NT2/D1 (cell line): ENCODE measurements at regions not wholly inside any gene's neighbourhood (a gene's known extent, or its start where the extent isn't known, plus 50 kb on each side); places are given as distances from the start of the nearest gene placed in this dataset.
"Not testable (repeated sequence)": the region's sequence is repeated elsewhere in the genome, so short reads cannot be mapped to it uniquely, and the experiment has no call there.

Experiments
- DNase-seq: peaks from one replicate; pipeline ENCODE4 v3.0.0-alpha.2; 2011; ENCODE audit warnings: low read depth, low spot score
- H3K27me3 ChIP-seq: 2 replicates; pipeline ENCODE4 v1.6.0; 2011; ENCODE audit warnings: mild to moderate bottlenecking; ENCODE audit not compliant: insufficient read length, insufficient read depth
- H3K36me3 ChIP-seq: 2 replicates; pipeline ENCODE4 v1.6.1; 2011; ENCODE audit warnings: mild to moderate bottlenecking, low read length, mixed read lengths; ENCODE audit not compliant: insufficient read depth, insufficient read length
- H3K4me1 ChIP-seq: 2 replicates; pipeline ENCODE4 v1.5.1; 2011; ENCODE audit not compliant: insufficient read depth, insufficient read length
- H3K4me3 ChIP-seq: 2 replicates; pipeline ENCODE4 v1.5.1; 2011; ENCODE audit warnings: low read depth; ENCODE audit not compliant: insufficient read length
- H3K9ac ChIP-seq: 2 replicates; pipeline ENCODE4 v1.6.0; 2011; ENCODE audit warnings: low read depth; ENCODE audit not compliant: insufficient read length
- H3K9me3 ChIP-seq: 2 replicates; pipeline ENCODE4 v1.5.1; 2011; ENCODE audit warnings: mild to moderate bottlenecking, low read length; ENCODE audit not compliant: insufficient read depth
- SUZ12 ChIP-seq: IDR thresholded peaks from 2 replicates; pipeline ENCODE4 v1.6.1; 2011; ENCODE audit not compliant: insufficient read length, insufficient read depth; ENCODE audit errors: extremely low read depth
- YY1 ChIP-seq: IDR thresholded peaks from 2 replicates; pipeline ENCODE4 v1.6.1; 2011; ENCODE audit not compliant: insufficient read length, insufficient read depth
- ZNF274 ChIP-seq: IDR thresholded peaks from 2 replicates; pipeline ENCODE4 v1.6.1; 2011; ENCODE audit warnings: mild to moderate bottlenecking, low read depth, low read length

DNA sequence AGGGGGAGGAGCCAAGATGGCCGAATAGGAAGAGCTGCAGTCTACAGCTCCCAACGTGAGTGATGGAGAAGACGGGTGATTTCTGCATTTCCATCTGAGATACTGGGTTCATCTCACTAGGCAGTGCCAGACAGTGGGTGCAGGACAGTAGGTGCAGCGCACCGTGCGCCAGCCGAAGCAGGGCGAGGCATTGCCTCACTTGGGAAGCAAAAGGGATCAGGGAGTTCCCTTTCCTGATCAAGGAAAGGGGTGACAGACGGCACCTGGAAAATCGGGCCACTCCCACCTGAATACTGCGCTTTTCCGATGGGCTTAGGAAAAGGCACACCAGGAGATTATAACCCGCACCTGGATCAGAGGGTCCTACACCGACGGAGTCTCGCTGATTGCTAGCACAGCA, 121.1 kb upstream of the SESTD1 start:
- not testable (repeated sequence) for H3K4me1 ChIP-seq, H3K9ac ChIP-seq, DNase-seq, H3K27me3 ChIP-seq, H3K36me3 ChIP-seq, H3K4me3 ChIP-seq
- peaks cover 11% of the 10 kb centered on the region; the same call in 1 of the 2 replicates for H3K9me3 ChIP-seq

DNA sequence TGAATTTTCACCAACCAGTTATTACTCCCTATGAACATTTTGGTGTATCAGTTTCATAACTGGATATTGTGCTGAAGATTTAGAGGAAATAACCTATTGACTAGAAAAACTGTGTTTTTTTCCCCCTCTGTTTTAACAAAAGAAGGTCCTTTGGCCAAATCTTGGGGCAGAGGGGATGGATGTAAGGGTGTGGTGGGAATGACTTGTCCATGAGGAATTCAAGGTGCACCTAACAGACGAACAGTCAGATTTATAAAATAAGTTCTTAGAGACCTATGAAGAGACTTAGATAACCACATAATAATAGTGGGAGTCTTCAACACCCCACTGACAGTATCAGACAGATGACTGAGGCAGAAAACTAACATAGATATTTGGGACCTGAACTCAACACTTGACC, 119.3 kb upstream of the SESTD1 start:
- Histone ChIP-seq H3K27me3 (no peaks in the 10 kb centered on the region), H3K9me3 (peaks cover 11% of the 10 kb centered on the region; the same call in 1 of the 2 replicates), H3K4me1 (no peaks in the 10 kb centered on the region), H3K36me3 (no peaks in the 10 kb centered on the region), H3K4me3 (no peak overlapping the region), H3K9ac (no peak overlapping the region)
- TF ChIP-seq YY1: no peak
- TF ChIP-seq SUZ12: no peak
- no peak for DNase-seq

DNA sequence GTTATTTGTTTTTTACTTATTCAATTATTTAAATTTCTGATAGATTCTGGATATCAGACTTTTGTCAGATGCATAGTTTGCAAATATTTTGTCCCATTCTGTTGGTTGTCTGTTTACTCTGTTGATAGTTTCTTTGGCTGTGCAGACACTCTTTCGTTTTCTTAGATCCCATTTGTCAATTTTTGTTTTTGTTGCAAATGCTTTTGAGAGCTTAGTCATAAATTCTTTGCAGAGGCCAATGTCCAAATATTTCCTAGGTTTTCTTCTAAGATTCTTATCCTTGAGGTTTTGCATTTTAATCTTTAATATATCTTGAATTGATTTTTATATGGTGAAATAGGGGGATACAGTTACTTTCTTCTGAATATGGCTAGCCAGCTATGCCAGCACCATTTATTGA, 112.7 kb upstream of the SESTD1 start:
- H3K27me3 ChIP-seq: no peaks in the 10 kb centered on the region
- H3K36me3 ChIP-seq: no peaks in the 10 kb centered on the region
- no peaks in the 10 kb centered on the region for H3K9me3 ChIP-seq
- no peaks in the 10 kb centered on the region for H3K4me1 ChIP-seq
- no peak overlapping the region for H3K9ac ChIP-seq
- TF ChIP-seq ZNF274 (no peak), SUZ12 (no peak), YY1 (no peak)
- DNase-seq: no peak
- H3K4me3 ChIP-seq: no peak overlapping the region

DNA sequence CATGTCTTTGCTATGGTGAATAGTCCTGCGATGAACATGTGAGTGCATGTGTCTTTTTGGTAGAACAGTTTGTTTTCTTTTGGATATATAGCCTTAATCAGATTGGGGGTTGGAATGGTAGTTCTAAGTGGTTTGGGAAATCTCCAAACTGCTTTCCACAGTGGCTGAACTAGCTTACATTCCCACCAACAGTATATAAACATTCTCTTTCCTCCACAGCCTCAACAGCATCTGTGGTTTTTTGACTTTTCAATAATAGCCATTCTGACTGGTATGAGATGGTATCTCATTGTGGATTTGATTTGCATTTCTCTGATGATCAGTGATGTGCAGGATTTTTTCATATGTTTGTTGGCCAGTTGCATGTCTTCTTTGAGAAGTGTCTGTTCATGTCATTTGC, 112.2 kb upstream of the SESTD1 start:
- no peak for TF ChIP-seq YY1
- TF ChIP-seq ZNF274: no peak
- TF ChIP-seq SUZ12: no peak
- no peak for DNase-seq
- Histone ChIP-seq H3K27me3 (no peaks in the 10 kb centered on the region), H3K9me3 (no peaks in the 10 kb centered on the region), H3K9ac (no peak overlapping the region), H3K36me3 (no peaks in the 10 kb centered on the region), H3K4me3 (no peak overlapping the region), H3K4me1 (no peaks in the 10 kb centered on the region)

DNA sequence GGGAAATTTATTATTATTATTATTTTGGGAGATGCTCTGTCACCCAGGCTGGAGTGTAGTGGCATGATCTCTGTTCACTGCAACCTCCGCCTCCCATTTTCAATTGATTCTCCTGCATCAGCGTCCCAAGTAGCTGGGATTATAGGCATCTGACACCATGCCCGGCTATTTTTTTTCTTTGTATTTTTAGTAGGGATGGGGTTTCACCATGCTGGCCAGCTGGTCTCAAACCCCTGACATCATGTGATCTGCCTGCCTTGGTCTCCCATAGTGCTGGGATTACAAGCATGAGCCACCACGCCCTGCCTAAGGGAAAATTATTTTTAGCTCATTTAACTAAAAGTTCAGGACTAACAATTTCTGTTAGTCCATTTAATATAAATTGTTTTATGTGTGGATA, 109.2 kb upstream of the SESTD1 start:
- H3K4me1 ChIP-seq: no peaks in the 10 kb centered on the region
- H3K27me3 ChIP-seq: no peaks in the 10 kb centered on the region
- DNase-seq: no peak
- H3K9ac ChIP-seq: no peak overlapping the region
- H3K4me3 ChIP-seq: no peak overlapping the region
- H3K9me3 ChIP-seq: no peaks in the 10 kb centered on the region
- no peak for TF ChIP-seq YY1
- no peak for TF ChIP-seq ZNF274
- no peak for TF ChIP-seq SUZ12
- H3K36me3 ChIP-seq: no peaks in the 10 kb centered on the region

DNA sequence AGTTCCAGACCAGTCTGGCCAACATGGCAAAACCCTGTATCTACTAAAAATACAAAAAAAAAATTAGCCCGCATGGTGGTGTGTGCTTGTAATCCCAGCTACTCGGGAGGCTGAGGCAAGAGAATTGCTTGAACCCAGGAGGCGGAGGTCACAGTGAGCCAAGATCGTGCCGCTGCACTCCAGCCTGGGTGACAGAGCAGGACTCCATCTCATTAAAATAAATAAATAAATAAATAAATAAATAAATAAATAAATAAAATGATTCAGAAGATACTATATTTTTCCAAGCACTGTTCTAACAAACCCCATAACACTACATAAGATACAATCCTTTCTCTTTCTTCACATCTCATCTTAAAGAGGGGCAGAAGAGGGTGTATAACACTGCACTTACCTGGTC, 100.9 kb upstream of the SESTD1 start:
- H3K4me1 ChIP-seq, H3K9me3 ChIP-seq, H3K36me3 ChIP-seq, H3K27me3 ChIP-seq, H3K9ac ChIP-seq, H3K4me3 ChIP-seq, DNase-seq: not testable (repeated sequence)

DNA sequence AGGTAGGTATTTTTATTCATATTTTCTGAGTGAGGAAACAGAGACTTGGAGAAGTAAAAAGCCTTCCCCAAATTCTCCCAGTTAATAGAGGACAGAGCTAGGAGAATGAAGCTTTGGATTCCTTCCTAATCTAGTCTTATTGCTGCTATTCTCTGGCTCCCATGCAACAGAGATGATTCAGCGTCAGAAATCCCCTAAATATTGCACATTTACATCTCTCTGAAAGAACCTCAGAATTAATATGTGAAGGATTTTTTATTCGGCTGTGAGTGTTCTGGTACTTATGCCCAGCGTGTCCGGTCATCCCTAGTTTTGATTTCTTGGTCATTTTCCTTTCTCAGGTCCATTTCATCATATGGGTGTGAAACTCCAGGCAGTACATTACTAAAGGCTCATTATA, 91.2 kb upstream of the SESTD1 start:
- TF ChIP-seq YY1 (no peak), SUZ12 (no peak), ZNF274 (no peak)
- no peak overlapping the region for H3K4me3 ChIP-seq
- H3K36me3 ChIP-seq: no peaks in the 10 kb centered on the region
- no peaks in the 10 kb centered on the region for H3K9me3 ChIP-seq
- no peaks in the 10 kb centered on the region for H3K27me3 ChIP-seq
- H3K9ac ChIP-seq: no peak overlapping the region
- no peak for DNase-seq
- H3K4me1 ChIP-seq: no peaks in the 10 kb centered on the region

DNA sequence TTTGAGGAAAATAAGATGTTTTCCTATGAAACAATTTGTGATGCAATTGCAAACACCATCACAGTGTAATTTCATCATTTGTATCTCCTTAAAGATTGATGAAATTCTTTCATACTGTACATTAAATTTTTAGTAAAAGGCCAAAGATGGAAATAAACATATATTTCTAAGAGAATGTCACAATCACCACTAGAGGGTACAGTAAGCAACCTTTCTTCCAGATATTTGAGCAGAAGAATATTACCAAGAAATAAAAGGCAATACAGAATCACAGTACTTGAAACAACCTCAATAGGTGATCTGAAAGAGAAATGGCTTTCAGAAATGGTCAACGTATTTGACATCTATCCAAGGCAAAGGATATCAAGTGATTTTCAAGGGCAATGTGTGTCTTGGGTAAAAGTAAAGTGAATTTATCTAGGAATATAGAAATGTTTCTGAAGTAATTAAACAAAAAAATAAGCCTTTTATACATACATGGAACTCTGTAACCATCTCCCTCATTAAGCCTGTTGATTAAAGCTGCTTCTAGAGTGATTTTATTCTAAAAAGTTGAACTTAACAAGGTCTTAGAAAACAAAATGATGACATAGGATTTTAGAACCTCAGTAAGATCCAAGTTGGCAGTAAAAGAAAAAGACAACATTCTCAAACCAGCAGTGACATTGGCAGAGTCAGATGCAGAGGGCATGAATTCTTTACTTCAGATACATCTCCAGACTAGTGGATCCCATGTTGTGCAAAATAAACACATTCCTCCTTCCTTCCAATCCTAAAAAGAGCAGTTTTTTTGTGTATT, 90.3 kb upstream of the SESTD1 start:
- TF ChIP-seq SUZ12: no peak
- TF ChIP-seq YY1: no peak
- TF ChIP-seq ZNF274: no peak
- Histone ChIP-seq H3K4me3 (no peak overlapping the region), H3K9me3 (no peaks in the 10 kb centered on the region), H3K4me1 (no peaks in the 10 kb centered on the region), H3K9ac (no peak overlapping the region), H3K27me3 (no peaks in the 10 kb centered on the region), H3K36me3 (no peaks in the 10 kb centered on the region)
- DNase-seq: no peak
